Adrenal gland (tissue), 9 donors: ENCODE measurements at regions not wholly inside any gene's neighbourhood (a gene's known extent, or its start where the extent isn't known, plus 50 kb on each side); places are given as distances from the start of the nearest gene placed in this dataset.

Source experiments
- DNase-seq, 7 donors: peaks; one replicate each; pipeline ENCODE4 v3.0.0-alpha.2; 2019 to 2020
- H3K27ac ChIP-seq, 5 donors: fragments of 200-600 bp; sonication (generic) in 4 of 5; 1 replicate in 3 of 5; 2 replicates in 2 of 5; pipeline versions ENCODE4 v1.5.1 to v1.8.0; 2016 to 2020; ENCODE audit warnings: mild to moderate bottlenecking in 1 of 5
- H3K27me3 ChIP-seq: fragments of 200-600 bp; 2 replicates; pipeline ENCODE4 v1.8.0; 2021
- H3K36me3 ChIP-seq, 2 donors: fragments of 200-600 bp; replicated peaks in 1 of 2; 1 replicate in 1 of 2; 2 replicates in 1 of 2; pipeline versions ENCODE4 v1.5.1 to v1.8.0; 2018 to 2022
- H3K4me1 ChIP-seq, 2 donors: fragments of 200-600 bp; replicated peaks in 1 of 2; 1 replicate in 1 of 2; 2 replicates in 1 of 2; pipeline versions ENCODE4 v1.5.1 to v1.8.0; 2018 to 2021
- H3K4me3 ChIP-seq, 4 donors: fragments of 200-600 bp; sonication (generic) in 3 of 4; one replicate each; pipeline ENCODE4 v1.5.1; 2016 to 2018
- H3K9me3 ChIP-seq, 3 donors: fragments of 200-600 bp; sonication (generic) in 1 of 3; replicated peaks in 1 of 3; 1 replicate in 2 of 3; 2 replicates in 1 of 3; pipeline versions ENCODE4 v1.5.1 to v1.8.0; 2016 to 2021
- POLR2A ChIP-seq, 2 donors: fragments of 450-650 bp; IDR thresholded peaks; one replicate each; pipeline ENCODE4 v1.6.1; 2017; ENCODE audit warnings: antibody characterized with exemption in 2 of 2, mild to moderate bottlenecking in 2 of 2, moderate library complexity in 1 of 2
- WGBS, 4 donors: extraction: QIAGEN DNeasy Blood & Tissue Kit in 2 of 4; methylation state at CpG; one replicate each; pipeline versions ENCODE4 v1.1.5 to v1.1.7; 2013 to 2017; 5-methylcytosine and 5-hydroxymethylcytosine counted together
- intact Hi-C, 2 donors: fragments of 100-400 bp; cut with DNase I; formaldehyde crosslinking; loops; one replicate each; pipeline versions ENCODE4 v1.14.1 to v1.15.0; 2022 to 2023
- TF ChIP-seq, protein P1 (sequence below), 6 experiments: fragments of 450-650 bp in 4 of 6; fragments of 200-600 bp in 2 of 6; sonication (generic) in 1 of 6; IDR thresholded peaks; 1 replicate in 5 of 6; 2 replicates in 1 of 6; pipeline versions ENCODE4 v1.5.1 to v1.8.0; 2016 to 2021; ENCODE audit warnings: antibody characterized with exemption in 6 of 6, mild to moderate bottlenecking in 2 of 6, moderate library complexity in 1 of 6
- donor health status: healthy with polysubstance abuse.
- donor health status: Bipolar disorder and iron deficiency.
- donor health status: DM: yes; HTN: yes; CAD: no.
- donor health status: DM: no; HTN: no; CAD: no.
- donor health status: DM: no; HTN: no; CAD: no.

DNA sequence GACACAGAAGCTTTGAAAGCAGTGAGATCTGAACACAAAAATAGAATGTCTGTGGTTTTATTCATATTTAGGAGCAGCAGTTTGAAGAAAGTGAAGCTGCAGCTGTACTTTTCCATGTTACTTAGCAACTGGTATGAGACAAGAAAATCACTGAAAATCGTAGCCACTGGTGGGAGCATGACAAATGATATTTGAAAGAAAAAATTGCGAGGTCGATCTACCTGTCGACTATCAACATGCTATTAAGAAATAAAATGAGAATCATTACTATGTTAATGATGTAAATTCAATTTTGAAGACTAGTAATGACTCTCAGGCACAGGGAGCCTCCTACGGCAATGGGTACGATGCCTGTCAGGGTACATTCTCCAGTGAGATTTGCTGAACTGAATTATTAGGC, 436.4 kb downstream of the SLITRK5 start:
- 68 to 74% (median 72%) methylated on average over 6 of the region's 6 CpGs for WGBS, 4 donors
- Histone ChIP-seq H3K36me3 (no peaks in the 10 kb centered on the region), H3K4me3 (no peak overlapping the region), H3K4me1 (no peaks in the 10 kb centered on the region), H3K27ac (no peak overlapping the region), H3K27me3 (no peaks in the 10 kb centered on the region), H3K9me3 (no peaks in the 10 kb centered on the region)
- intact Hi-C loops: no loop called here
- no peak for DNase-seq
- TF ChIP-seq, protein P1, sequence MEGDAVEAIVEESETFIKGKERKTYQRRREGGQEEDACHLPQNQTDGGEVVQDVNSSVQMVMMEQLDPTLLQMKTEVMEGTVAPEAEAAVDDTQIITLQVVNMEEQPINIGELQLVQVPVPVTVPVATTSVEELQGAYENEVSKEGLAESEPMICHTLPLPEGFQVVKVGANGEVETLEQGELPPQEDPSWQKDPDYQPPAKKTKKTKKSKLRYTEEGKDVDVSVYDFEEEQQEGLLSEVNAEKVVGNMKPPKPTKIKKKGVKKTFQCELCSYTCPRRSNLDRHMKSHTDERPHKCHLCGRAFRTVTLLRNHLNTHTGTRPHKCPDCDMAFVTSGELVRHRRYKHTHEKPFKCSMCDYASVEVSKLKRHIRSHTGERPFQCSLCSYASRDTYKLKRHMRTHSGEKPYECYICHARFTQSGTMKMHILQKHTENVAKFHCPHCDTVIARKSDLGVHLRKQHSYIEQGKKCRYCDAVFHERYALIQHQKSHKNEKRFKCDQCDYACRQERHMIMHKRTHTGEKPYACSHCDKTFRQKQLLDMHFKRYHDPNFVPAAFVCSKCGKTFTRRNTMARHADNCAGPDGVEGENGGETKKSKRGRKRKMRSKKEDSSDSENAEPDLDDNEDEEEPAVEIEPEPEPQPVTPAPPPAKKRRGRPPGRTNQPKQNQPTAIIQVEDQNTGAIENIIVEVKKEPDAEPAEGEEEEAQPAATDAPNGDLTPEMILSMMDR (IDR thresholded peaks at IDR 0.05): no peak
- TF ChIP-seq POLR2A (IDR thresholded peaks at IDR 0.05): no peak

DNA sequence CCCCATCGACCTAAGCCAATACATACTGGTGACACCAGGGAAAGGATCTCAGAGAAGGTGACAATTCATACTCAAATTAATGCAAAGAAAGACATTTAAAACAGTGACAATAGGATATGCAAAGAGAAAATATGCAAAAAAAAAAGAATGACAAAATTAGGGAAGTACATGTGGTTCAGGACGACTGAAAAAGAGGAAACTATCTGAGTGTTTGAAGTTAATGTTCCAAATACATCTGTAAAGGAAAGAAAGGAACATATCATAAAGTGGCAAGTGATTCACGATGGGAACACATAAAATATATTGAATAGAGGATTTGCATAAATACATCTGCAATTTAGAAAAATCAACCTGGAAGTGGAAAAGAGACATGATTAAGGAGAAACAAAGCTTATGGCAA, 441.4 kb downstream of the SLITRK5 start:
- Histone ChIP-seq H3K4me1 (no peaks in the 10 kb centered on the region), H3K36me3 (no peaks in the 10 kb centered on the region), H3K9me3 (no peaks in the 10 kb centered on the region), H3K27me3 (no peaks in the 10 kb centered on the region), H3K4me3 (no peak overlapping the region), H3K27ac (no peak overlapping the region)
- DNase-seq: no peak
- intact Hi-C loops: no loop called here
- 42 to 54% (median 46%) methylated on average over 3 of the region's 3 CpGs for WGBS, 4 donors
- TF ChIP-seq POLR2A (IDR thresholded peaks at IDR 0.05): no peak
- TF ChIP-seq, protein P1 (IDR thresholded peaks at IDR 0.05): no peak

DNA sequence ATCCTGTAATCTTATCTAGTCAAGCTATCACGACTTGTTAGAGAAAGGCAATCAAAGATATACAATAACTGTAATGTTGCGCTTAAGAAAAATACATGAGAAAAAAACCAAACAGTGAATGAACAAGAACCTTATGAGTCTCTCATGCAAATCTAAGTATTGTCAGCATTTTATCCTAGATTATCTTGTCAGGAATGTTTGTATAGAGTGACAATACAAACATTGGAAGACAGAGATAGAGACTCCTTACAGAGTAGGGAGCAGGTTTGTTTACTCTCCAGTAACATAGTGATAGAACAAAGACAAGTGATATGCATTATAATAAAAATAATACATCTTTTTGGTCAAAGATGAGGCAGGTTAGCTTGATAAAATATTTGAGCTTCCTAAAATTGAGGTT, 444.8 kb downstream of the SLITRK5 start:
- H3K27ac ChIP-seq: no peak overlapping the region
- H3K4me1 ChIP-seq: no peaks in the 10 kb centered on the region
- no peaks in the 10 kb centered on the region for H3K27me3 ChIP-seq
- WGBS, 4 donors: 41 to 70% (median 54%) methylated on average over 2 of the region's 2 CpGs
- TF ChIP-seq, protein P1 (IDR thresholded peaks at IDR 0.05): no peak
- no peak for TF ChIP-seq POLR2A (IDR thresholded peaks at IDR 0.05)
- intact Hi-C loops: no loop called here
- H3K4me3 ChIP-seq: no peak overlapping the region
- no peaks in the 10 kb centered on the region for H3K9me3 ChIP-seq
- DNase-seq: no peak
- H3K36me3 ChIP-seq: no peaks in the 10 kb centered on the region

DNA sequence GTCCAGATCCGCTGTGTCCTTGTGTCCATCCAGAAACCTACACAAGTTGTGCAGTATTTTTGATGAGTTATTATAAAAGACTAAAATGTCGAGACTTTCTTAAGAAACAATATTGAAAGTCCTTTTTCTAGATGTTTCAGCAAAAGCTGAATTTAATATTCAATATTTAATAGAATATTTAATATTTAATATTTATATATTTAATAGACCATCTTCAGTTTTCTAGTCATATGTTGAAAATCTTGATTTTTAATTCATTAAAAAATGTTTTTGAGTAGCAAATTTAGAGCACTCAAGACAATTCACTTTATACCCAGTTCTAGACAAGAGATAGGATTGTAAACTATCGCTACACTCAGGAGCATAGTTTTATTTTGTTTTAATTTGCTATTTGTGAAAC, 447.8 kb downstream of the SLITRK5 start:
- no peaks in the 10 kb centered on the region for H3K27me3 ChIP-seq
- DNase-seq: no peak
- H3K27ac ChIP-seq: no peak overlapping the region
- H3K36me3 ChIP-seq: no peaks in the 10 kb centered on the region
- no peak for TF ChIP-seq POLR2A (IDR thresholded peaks at IDR 0.05)
- TF ChIP-seq, protein P1 (IDR thresholded peaks at IDR 0.05): no peak
- intact Hi-C loops: no loop called here
- no peak overlapping the region for H3K4me3 ChIP-seq
- H3K9me3 ChIP-seq: no peaks in the 10 kb centered on the region
- WGBS, 4 donors: 80 to 88% (median 84%) methylated on average over 3 of the region's 3 CpGs
- H3K4me1 ChIP-seq: no peaks in the 10 kb centered on the region
